KMS-11 (cell line): ENCODE measurements at regions not wholly inside any gene's neighbourhood (a gene's known extent, or its start where the extent isn't known, plus 50 kb on each side); places are given as distances from the start of the nearest gene placed in this dataset.
"Not testable (repeated sequence)": the region's sequence is repeated elsewhere in the genome, so short reads cannot be mapped to it uniquely, and the experiment has no call there.

Experiments used
- H2AFZ ChIP-seq: fragments of 200-600 bp; sonication (generic); 2 replicates; pipeline ENCODE4 v1.6.1; 2016; ENCODE audit warnings: antibody characterized with exemption, mixed run types, low read depth
- H3K27ac ChIP-seq: fragments of 200-600 bp; sonication (generic); 2 replicates; pipeline ENCODE4 v1.6.1; 2016; ENCODE audit warnings: mild to moderate bottlenecking, mixed run types
- H3K27me3 ChIP-seq: fragments of 200-600 bp; sonication (generic); 2 replicates; pipeline ENCODE4 v1.6.1; 2017; ENCODE audit warnings: mild to moderate bottlenecking, low read depth, mixed run types, moderate library complexity; ENCODE audit not compliant: insufficient read depth
- H3K36me3 ChIP-seq: fragments of 200-600 bp; sonication (generic); 2 replicates; pipeline ENCODE4 v1.6.1; 2017; ENCODE audit warnings: mild to moderate bottlenecking, mixed run types; ENCODE audit not compliant: insufficient read depth
- H3K4me1 ChIP-seq: fragments of 200-600 bp; sonication (generic); 2 replicates; pipeline ENCODE4 v1.6.1; 2016; ENCODE audit warnings: mild to moderate bottlenecking, low read depth, mixed run types; ENCODE audit not compliant: poor library complexity, severe bottlenecking
- H3K4me2 ChIP-seq: fragments of 200-600 bp; sonication (generic); 2 replicates; pipeline ENCODE4 v1.7.0; 2016; ENCODE audit warnings: mild to moderate bottlenecking, mixed run types
- H3K4me3 ChIP-seq: fragments of 200-600 bp; sonication (generic); IDR thresholded peaks from 2 replicates; pipeline ENCODE4 v1.6.1; 2017; ENCODE audit warnings: low read depth, low read length, mixed read lengths; ENCODE audit not compliant: insufficient read depth
- H3K79me2 ChIP-seq: fragments of 200-600 bp; sonication (generic); 2 replicates; pipeline ENCODE4 v1.6.1; 2016; ENCODE audit warnings: low read depth, mixed run types; ENCODE audit not compliant: insufficient read depth
- H3K9ac ChIP-seq: fragments of 200-600 bp; sonication (generic); 2 replicates; pipeline ENCODE4 v1.6.1; 2016; ENCODE audit warnings: mild to moderate bottlenecking, mixed run types
- H4K20me1 ChIP-seq: fragments of 200-600 bp; sonication (generic); 2 replicates; pipeline ENCODE4 v1.6.1; 2016; ENCODE audit warnings: mild to moderate bottlenecking, mixed run types; ENCODE audit not compliant: insufficient read depth
- TF ChIP-seq, protein P1 (sequence below): fragments of 200-600 bp; sonication (generic); conservative IDR thresholded peaks from 2 replicates; pipeline ENCODE4 v1.6.1; 2017; ENCODE audit warnings: low read depth, mild to moderate bottlenecking, antibody characterized with exemption, low read length, moderate library complexity, mixed read lengths

DNA sequence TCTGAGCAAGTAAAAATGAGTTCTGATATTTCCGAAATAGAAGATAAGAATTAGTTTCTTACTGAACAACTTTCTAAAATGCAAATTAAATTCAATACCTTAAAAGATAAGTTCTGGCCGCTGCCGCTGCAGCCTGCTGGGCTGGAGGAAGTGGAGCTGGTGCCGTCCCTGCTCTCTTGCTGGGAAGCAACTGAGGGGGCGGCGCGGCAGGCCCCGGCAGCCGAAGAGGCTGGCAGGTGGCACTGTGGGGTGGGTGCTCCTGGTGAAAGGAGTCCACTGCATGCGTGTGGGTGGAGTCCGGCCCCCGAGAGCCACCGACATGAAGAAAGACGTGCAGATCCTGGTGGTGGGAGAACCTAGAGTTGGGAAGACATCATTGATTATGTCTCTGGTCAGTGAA, 89.5 kb upstream of the ZNF519 start:
- no peaks in the 10 kb centered on the region for H3K27me3 ChIP-seq
- no peaks in the 10 kb centered on the region for H4K20me1 ChIP-seq
- TF ChIP-seq, protein P1, sequence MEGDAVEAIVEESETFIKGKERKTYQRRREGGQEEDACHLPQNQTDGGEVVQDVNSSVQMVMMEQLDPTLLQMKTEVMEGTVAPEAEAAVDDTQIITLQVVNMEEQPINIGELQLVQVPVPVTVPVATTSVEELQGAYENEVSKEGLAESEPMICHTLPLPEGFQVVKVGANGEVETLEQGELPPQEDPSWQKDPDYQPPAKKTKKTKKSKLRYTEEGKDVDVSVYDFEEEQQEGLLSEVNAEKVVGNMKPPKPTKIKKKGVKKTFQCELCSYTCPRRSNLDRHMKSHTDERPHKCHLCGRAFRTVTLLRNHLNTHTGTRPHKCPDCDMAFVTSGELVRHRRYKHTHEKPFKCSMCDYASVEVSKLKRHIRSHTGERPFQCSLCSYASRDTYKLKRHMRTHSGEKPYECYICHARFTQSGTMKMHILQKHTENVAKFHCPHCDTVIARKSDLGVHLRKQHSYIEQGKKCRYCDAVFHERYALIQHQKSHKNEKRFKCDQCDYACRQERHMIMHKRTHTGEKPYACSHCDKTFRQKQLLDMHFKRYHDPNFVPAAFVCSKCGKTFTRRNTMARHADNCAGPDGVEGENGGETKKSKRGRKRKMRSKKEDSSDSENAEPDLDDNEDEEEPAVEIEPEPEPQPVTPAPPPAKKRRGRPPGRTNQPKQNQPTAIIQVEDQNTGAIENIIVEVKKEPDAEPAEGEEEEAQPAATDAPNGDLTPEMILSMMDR, result no peak
- H2AFZ ChIP-seq, result no peak overlapping the region
- no peak overlapping the region for H3K4me3 ChIP-seq
- no peak overlapping the region for H3K27ac ChIP-seq
- H3K79me2 ChIP-seq, result no peaks in the 10 kb centered on the region
- H3K4me2 ChIP-seq, result no peak overlapping the region
- H3K9ac ChIP-seq, result no peak overlapping the region
- H3K36me3 ChIP-seq, result no peaks in the 10 kb centered on the region
- peaks cover 9% of the 10 kb centered on the region for H3K4me1 ChIP-seq

DNA sequence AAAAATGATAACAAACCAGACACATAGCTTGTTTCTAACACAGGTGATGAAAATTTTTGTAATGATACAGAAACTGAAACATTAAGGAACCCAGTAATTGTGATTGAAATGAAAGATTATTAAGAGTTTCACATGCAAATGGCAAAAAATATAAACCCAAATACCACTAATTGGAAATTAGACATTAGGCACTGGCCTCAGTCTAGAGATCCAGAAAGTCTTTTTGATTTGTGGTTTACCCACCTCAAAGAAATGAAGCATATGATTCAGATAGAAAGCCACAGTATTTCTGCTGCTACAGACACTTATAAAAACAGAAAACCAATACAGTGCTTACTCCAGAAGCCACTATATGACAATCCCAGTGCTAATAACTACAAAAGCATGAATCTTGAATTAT, 83.7 kb upstream of the ZNF519 start:
- H2AFZ ChIP-seq, H3K36me3 ChIP-seq, H3K4me3 ChIP-seq, H3K9ac ChIP-seq, H4K20me1 ChIP-seq, H3K27me3 ChIP-seq, H3K79me2 ChIP-seq: not testable (repeated sequence)
- Histone ChIP-seq H3K27ac (peak overlapping the region; percentile 24; the same call in 1 of the 2 replicates), H3K4me1 (peaks cover 49% of the 10 kb centered on the region), H3K4me2 (peak overlapping the region; percentile 72)

DNA sequence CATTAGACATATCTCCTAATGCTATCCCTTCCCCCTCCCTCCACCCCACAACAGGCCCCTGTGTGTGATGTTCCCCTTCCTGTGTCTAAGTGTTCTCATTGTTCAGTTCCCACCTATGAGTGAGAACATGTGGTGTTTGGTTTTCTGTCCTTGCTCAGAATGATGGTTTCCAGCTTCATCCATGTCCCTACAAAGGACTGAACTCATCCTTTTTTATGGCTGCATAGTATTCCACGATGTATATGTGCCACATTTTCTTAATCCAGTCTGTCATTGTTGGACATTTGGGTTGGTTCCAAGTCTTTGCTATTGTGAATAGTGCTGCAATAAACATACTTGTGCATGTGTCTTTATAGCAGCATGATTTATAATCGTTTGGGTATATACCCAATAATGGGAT, 71.2 kb upstream of the ZNF519 start:
- not testable (repeated sequence) for H4K20me1 ChIP-seq

DNA sequence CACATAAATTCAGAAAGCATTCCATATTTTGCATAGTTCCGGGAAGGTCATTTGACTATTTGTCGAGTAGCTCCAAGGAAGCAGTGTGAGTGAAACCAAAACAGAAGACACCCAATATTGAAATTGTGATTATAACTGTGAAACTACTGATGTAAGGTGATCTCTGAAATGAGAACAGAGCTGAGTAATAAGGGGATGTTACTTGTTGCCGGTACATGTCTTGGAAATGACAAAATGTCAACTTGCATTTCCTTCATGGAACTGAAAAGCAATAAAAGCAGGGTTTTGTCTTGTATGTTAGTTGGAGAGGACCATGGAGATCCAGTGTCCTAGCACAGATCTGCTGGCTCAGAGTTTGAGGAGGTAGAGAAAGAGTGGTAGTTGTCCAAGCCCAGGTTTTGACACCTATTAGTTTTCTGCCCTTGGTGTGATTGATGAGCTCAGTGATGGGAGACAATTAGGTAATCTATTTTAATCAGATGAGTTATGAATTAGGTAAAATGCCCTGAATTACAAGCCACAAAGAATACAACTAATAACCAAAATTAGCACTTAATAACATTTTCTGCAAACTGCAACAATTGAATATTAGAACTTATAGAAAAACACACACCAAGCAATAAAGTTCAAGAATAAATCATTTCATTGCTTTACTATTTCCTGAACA, 58.7 kb upstream of the ZNF519 start:
- Histone ChIP-seq H3K4me1 (peaks cover 19% of the 10 kb centered on the region), H3K27ac (peak overlapping the region; percentile 34; the same call in 1 of the 2 replicates), H3K4me2 (peak overlapping the region; percentile 31; the same call in 1 of the 2 replicates)
- H3K36me3 ChIP-seq, H2AFZ ChIP-seq, H3K9ac ChIP-seq, H3K27me3 ChIP-seq, H4K20me1 ChIP-seq, H3K79me2 ChIP-seq, H3K4me3 ChIP-seq: not testable (repeated sequence)

More for the DNA sequence above, 71.2 kb upstream of the ZNF519 start:
- not testable (repeated sequence) for H3K4me3 ChIP-seq, H3K4me2 ChIP-seq, H3K4me1 ChIP-seq, H3K27me3 ChIP-seq, H3K27ac ChIP-seq, H2AFZ ChIP-seq, H3K9ac ChIP-seq, H3K36me3 ChIP-seq, H3K79me2 ChIP-seq

DNA sequence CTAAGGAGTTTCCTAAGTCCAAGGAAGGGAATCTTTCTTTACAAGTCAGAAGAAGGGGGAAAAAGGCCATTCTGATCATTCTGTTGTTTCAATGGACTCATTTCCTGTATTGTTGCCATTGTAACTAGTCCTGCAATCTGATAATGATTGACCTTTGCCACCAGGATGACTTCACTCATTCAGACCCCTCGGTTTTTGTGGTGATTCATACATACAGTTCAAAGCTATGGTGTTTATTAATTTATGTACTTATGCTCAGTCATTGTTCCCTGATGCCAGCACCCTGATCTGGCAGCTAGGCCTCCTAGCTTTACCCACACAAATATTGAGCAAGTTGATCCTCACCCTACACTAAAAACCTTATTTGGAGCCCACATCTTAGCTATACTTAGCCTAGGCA, 57.6 kb upstream of the ZNF519 start:
- Histone ChIP-seq H3K4me2 (no peak overlapping the region), H4K20me1 (no peaks in the 10 kb centered on the region)

DNA sequence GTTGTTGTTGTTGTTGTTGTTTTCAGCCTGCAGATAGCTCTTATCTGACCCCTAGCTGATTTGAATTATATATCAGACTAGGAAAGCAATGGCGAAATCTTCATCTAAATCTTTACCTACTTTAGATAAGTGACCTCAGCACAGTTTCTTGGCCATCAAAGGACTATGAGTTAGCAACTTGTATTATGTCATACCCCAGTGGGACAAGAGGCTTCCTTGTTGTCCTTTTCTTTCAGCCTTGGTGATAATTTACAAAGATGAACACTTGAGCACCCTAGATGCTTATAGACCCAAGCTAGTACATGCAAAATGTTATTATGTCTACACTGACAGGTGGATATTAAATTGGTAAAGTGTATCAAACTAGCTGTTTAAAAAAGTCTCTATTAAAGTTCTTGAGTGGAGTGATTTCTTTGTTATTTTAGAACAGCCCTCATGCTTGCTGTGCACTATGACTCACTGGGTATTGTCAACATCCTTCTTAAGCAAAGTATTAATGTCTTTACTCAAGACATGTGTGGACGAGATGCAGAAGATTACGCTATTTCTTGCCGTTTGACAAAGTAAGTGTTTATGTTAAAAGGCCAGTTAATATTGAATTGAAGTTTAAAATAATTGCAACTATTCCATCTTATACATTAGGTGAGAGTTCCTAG, 56.6 kb upstream of the ZNF519 start:
- H3K9ac ChIP-seq, H3K4me2 ChIP-seq: not testable (repeated sequence)

More for the DNA sequence above, 57.6 kb upstream of the ZNF519 start:
- H3K4me1 ChIP-seq, result peaks cover 19% of the 10 kb centered on the region
- H3K4me3 ChIP-seq, result no peak overlapping the region
- no peaks in the 10 kb centered on the region for H3K36me3 ChIP-seq
- H2AFZ ChIP-seq, result no peak overlapping the region
- no peaks in the 10 kb centered on the region for H3K27me3 ChIP-seq
- H3K27ac ChIP-seq, result no peak overlapping the region
- TF ChIP-seq, protein P1, result no peak
- no peak overlapping the region for H3K9ac ChIP-seq
- H3K79me2 ChIP-seq, result no peaks in the 10 kb centered on the region

More for the DNA sequence above, 56.6 kb upstream of the ZNF519 start:
- H3K27me3 ChIP-seq, H2AFZ ChIP-seq, H3K4me3 ChIP-seq, H3K27ac ChIP-seq, H3K79me2 ChIP-seq, H3K36me3 ChIP-seq, H4K20me1 ChIP-seq: not testable (repeated sequence)
- peaks cover 19% of the 10 kb centered on the region for H3K4me1 ChIP-seq
